ENCODE measurements at regions not wholly inside any gene's neighbourhood (a gene's known extent, or its start where the extent isn't known, plus 50 kb on each side); places are given as distances from the start of the nearest gene placed in this dataset.

DNA sequence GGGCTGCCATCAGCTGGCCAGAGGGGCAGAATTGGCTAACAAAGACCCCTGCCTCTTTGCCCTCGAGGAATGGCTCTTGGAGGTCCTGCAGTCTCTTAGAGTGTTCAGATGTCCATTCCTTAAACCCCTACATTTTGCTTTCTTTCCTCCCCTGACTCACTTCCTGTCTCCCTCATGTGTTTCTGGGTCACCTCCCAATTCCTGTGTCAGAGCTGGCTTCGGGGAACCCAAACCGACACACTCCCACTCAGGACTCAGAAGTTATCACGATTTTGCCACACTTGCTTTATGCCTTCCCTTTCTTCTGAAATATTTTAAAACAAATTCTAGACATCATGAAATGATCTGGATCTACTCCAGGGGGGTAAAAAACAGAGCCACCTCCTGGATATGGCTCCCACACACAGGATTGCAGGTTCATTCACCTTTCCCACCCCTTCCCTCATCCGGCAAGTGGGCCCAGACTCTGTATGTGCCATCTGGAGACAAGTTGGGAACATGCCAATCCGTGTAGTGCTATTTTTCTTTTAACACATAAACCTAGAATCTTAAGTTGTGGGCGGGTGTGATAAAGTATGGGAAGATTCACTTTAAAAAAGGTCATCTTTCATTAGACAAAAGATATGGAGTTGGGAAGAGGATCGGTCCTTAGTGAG, 145.7 kb downstream of the NXNL2 start:
- TF ChIP-seq, protein P1, sequence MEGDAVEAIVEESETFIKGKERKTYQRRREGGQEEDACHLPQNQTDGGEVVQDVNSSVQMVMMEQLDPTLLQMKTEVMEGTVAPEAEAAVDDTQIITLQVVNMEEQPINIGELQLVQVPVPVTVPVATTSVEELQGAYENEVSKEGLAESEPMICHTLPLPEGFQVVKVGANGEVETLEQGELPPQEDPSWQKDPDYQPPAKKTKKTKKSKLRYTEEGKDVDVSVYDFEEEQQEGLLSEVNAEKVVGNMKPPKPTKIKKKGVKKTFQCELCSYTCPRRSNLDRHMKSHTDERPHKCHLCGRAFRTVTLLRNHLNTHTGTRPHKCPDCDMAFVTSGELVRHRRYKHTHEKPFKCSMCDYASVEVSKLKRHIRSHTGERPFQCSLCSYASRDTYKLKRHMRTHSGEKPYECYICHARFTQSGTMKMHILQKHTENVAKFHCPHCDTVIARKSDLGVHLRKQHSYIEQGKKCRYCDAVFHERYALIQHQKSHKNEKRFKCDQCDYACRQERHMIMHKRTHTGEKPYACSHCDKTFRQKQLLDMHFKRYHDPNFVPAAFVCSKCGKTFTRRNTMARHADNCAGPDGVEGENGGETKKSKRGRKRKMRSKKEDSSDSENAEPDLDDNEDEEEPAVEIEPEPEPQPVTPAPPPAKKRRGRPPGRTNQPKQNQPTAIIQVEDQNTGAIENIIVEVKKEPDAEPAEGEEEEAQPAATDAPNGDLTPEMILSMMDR (IDR thresholded peaks at IDR 0.05; ENCODE audit: insufficient read depth, low read depth, low read length): no peak
- no peak for TF ChIP-seq EZH2 (IDR thresholded peaks at IDR 0.05; ENCODE audit: insufficient read depth, low read length)

Data from astrocyte (in vitro differentiated cells and primary cell).